Stimulated activated CD8-positive, alpha-beta memory T cell treated with anti-CD3 and anti-CD28 coated beads, Interleukin-7, amount 100 ng/mL, for 48 hours (primary cell): ENCODE measurements at regions not wholly inside any gene's neighbourhood (a gene's known extent, or its start where the extent isn't known, plus 50 kb on each side); places are given as distances from the start of the nearest gene placed in this dataset.

ENCODE experiments used
- DNase-seq, 2 donors: peaks; one replicate each; pipeline ENCODE4 v3.0.0-alpha.2; 2020; ENCODE audit warnings: low read depth in 1 of 2; ENCODE audit errors: extremely low read depth in 1 of 2

- DNase-seq, result no peak
Measured at GRCh38 chr19:27759896-27760295, 1453.1 kb downstream of the UQCRFS1 start.

GRCh38 chr19:27758626-27759505 is 1454.1 kb downstream of the UQCRFS1 start:
- DNase-seq, result no peak

- DNase-seq, result no peak
Measured at GRCh38 chr19:27754700-27755099, 1458.3 kb downstream of the UQCRFS1 start.

- no peak for DNase-seq
Measured at GRCh38 chr19:27753622-27754021, 1459.3 kb downstream of the UQCRFS1 start.

- DNase-seq, result no peak
Measured at GRCh38 chr19:27752530-27753184, 1460.3 kb downstream of the UQCRFS1 start.

- no peak for DNase-seq
Measured at GRCh38 chr19:27751044-27751391, 1461.9 kb downstream of the UQCRFS1 start.

GRCh38 chr19:27750391-27751043 is 1462.4 kb downstream of the UQCRFS1 start:
- DNase-seq, result no peak

- DNase-seq, result no peak
Measured at GRCh38 chr19:27748551-27749152, 1464.3 kb downstream of the UQCRFS1 start.

GRCh38 chr19:27746691-27747380 is 1466.1 kb downstream of the UQCRFS1 start:
- no peak for DNase-seq

- no peak for DNase-seq
Measured at GRCh38 chr19:27745978-27746542, 1466.9 kb downstream of the UQCRFS1 start.

- no peak for DNase-seq
Measured at GRCh38 chr19:27744926-27745768, 1467.8 kb downstream of the UQCRFS1 start.

- no peak for DNase-seq
Measured at GRCh38 chr19:27742041-27742440, 1470.9 kb downstream of the UQCRFS1 start.

GRCh38 chr19:27741236-27741635 is 1471.7 kb downstream of the UQCRFS1 start:
- no peak for DNase-seq

- no peak for DNase-seq
Measured at GRCh38 chr19:27740396-27740795, 1472.6 kb downstream of the UQCRFS1 start.

- no peak for DNase-seq
Measured at GRCh38 chr19:27738569-27739193, 1474.3 kb downstream of the UQCRFS1 start.

- DNase-seq, result no peak
Measured at GRCh38 chr19:27736225-27736624, 1476.7 kb downstream of the UQCRFS1 start.

- no peak for DNase-seq
Measured at GRCh38 chr19:27735314-27735713, 1477.6 kb downstream of the UQCRFS1 start.

- no peak for DNase-seq
Measured at GRCh38 chr19:27734496-27735220, 1478.3 kb downstream of the UQCRFS1 start.
